ENCODE measurements at regions not wholly inside any gene's neighbourhood (a gene's known extent, or its start where the extent isn't known, plus 50 kb on each side); places are given as distances from the start of the nearest gene placed in this dataset.

- TF ChIP-seq CTCF (IDR thresholded peaks at IDR 0.05), result no peak
- TF ChIP-seq POLR2AphosphoS5 (IDR thresholded peaks at IDR 0.05), result no peak
Observed at GRCh38 chr4:59044286-59044900, 1934.2 kb upstream of the IGFBP7 start.
